H1 (cell line): ENCODE measurements at regions not wholly inside any gene's neighbourhood (a gene's known extent, or its start where the extent isn't known, plus 50 kb on each side); places are given as distances from the start of the nearest gene placed in this dataset.

ENCODE experiments used
- CBX5 ChIP-seq: fragments of 300-800, 300-1000 bp; sonication (generic); IDR thresholded peaks from 2 replicates; pipeline ENCODE4 v1.7.1; 2016; ENCODE audit warnings: antibody characterized with exemption, low read length, low read depth
- E2F6 ChIP-seq: IDR thresholded peaks from 2 replicates; pipeline ENCODE4 v1.6.1; 2012; ENCODE audit warnings: inconsistent platforms
- EZH2 ChIP-seq: fragments of 200-600 bp; sonication (generic); IDR thresholded peaks from 2 replicates; pipeline ENCODE4 v1.7.1; 2012; ENCODE audit warnings: low read depth, mild to moderate bottlenecking, moderate library complexity, low read length, inconsistent platforms; ENCODE audit not compliant: severe bottlenecking
- JUN ChIP-seq: IDR thresholded peaks from 2 replicates; pipeline ENCODE4 v1.6.1; 2011; ENCODE audit warnings: low read depth, mild to moderate bottlenecking, improper control_type of control experiment, low read length
- JUND ChIP-seq: IDR thresholded peaks from 2 replicates; pipeline ENCODE4 v1.6.1; 2011; ENCODE audit warnings: mild to moderate bottlenecking, improper control_type of control experiment, low read length
- MAX ChIP-seq: IDR thresholded peaks from 2 replicates; pipeline ENCODE4 v1.6.1; 2012; ENCODE audit warnings: inconsistent platforms
- POLR2A ChIP-seq, 2 experiments: IDR thresholded peaks; 1 replicate in 1 of 2; 2 replicates in 1 of 2; pipeline ENCODE4 v1.6.1; 2011; ENCODE audit warnings: low read depth in 2 of 2, low read length in 2 of 2, mild to moderate bottlenecking in 2 of 2; ENCODE audit errors: control extremely low read depth in 1 of 2
- POLR2AphosphoS5 ChIP-seq: IDR thresholded peaks from 2 replicates; pipeline ENCODE4 v1.6.1; 2011; ENCODE audit warnings: low read depth, low read length
- RNF2 ChIP-seq: fragments of 200-900, 300-1000 bp; sonication (generic); IDR thresholded peaks from 2 replicates; pipeline ENCODE4 v1.7.1; 2016; ENCODE audit warnings: borderline replicate concordance, low read depth, mild to moderate bottlenecking, antibody characterized with exemption, low read length; ENCODE audit not compliant: poor library complexity, severe bottlenecking; ENCODE audit errors: missing control alignments
- TAF1 ChIP-seq: IDR thresholded peaks from 2 replicates; pipeline ENCODE4 v1.6.1; 2011; ENCODE audit warnings: mild to moderate bottlenecking, low read depth, low read length
- YY1 ChIP-seq: IDR thresholded peaks from 2 replicates; pipeline ENCODE4 v1.6.1; 2011; ENCODE audit warnings: low read depth, mild to moderate bottlenecking, low read length
- TF ChIP-seq, protein P1 (sequence below), 3 experiments: IDR thresholded peaks; 1 replicate in 2 of 3; 2 replicates in 1 of 3; pipeline versions ENCODE4 v1.5.1 to v1.6.1; 2011; ENCODE audit warnings: low read length in 3 of 3, mild to moderate bottlenecking in 3 of 3, inconsistent platforms in 2 of 3, low read depth in 1 of 3, moderate library complexity in 1 of 3; ENCODE audit not compliant: insufficient read depth in 1 of 3; ENCODE audit errors: control extremely low read depth in 1 of 3
- TF ChIP-seq, protein P2 (sequence below): IDR thresholded peaks from 2 replicates; pipeline ENCODE4 v1.6.1; 2011; ENCODE audit warnings: low read length, improper control_type of control experiment

DNA sequence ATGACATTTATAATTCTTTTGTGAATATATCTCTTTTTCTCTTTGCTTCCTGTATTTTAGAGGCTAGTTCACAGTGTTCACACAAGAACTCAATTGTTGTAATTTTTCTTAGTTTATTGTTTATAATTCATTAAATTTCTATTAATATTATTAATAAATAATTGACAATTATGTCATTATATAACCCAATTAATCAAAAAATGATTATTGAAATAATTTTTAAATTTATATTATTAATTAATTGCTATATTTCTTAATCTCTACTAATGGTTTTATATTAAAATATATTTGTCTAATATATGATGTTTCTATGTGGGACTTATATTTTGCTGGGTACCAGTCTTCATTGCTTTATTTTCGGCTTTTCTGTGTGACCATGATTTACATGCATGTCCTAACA lies 618.4 kb downstream of the CDH9 start:
- TF ChIP-seq POLR2A (IDR thresholded peaks at IDR 0.05; ENCODE audit: control extremely low read depth in 1 of 2, low read depth in 2 of 2, low read length in 2 of 2) = no peak
- no peak for TF ChIP-seq EZH2
- no peak for TF ChIP-seq YY1
- TF ChIP-seq, protein P1, sequence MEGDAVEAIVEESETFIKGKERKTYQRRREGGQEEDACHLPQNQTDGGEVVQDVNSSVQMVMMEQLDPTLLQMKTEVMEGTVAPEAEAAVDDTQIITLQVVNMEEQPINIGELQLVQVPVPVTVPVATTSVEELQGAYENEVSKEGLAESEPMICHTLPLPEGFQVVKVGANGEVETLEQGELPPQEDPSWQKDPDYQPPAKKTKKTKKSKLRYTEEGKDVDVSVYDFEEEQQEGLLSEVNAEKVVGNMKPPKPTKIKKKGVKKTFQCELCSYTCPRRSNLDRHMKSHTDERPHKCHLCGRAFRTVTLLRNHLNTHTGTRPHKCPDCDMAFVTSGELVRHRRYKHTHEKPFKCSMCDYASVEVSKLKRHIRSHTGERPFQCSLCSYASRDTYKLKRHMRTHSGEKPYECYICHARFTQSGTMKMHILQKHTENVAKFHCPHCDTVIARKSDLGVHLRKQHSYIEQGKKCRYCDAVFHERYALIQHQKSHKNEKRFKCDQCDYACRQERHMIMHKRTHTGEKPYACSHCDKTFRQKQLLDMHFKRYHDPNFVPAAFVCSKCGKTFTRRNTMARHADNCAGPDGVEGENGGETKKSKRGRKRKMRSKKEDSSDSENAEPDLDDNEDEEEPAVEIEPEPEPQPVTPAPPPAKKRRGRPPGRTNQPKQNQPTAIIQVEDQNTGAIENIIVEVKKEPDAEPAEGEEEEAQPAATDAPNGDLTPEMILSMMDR (IDR thresholded peaks at IDR 0.05; ENCODE audit: control extremely low read depth in 1 of 3, insufficient read depth in 1 of 3, low read depth in 1 of 3, low read length in 3 of 3) = no peak
- no peak for TF ChIP-seq TAF1
- no peak for TF ChIP-seq POLR2AphosphoS5
- TF ChIP-seq JUND = no peak
- TF ChIP-seq E2F6 = no peak
- TF ChIP-seq CBX5 = no peak
- TF ChIP-seq, protein P2, sequence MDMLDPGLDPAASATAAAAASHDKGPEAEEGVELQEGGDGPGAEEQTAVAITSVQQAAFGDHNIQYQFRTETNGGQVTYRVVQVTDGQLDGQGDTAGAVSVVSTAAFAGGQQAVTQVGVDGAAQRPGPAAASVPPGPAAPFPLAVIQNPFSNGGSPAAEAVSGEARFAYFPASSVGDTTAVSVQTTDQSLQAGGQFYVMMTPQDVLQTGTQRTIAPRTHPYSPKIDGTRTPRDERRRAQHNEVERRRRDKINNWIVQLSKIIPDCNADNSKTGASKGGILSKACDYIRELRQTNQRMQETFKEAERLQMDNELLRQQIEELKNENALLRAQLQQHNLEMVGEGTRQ = no peak
- no peak for TF ChIP-seq JUN
- no peak for TF ChIP-seq RNF2
- TF ChIP-seq MAX = no peak
